HG02571 (cell line): ENCODE measurements at regions not wholly inside any gene's neighbourhood (a gene's known extent, or its start where the extent isn't known, plus 50 kb on each side); places are given as distances from the start of the nearest gene placed in this dataset.
"Not testable (repeated sequence)": the region's sequence is repeated elsewhere in the genome, so short reads cannot be mapped to it uniquely, and the experiment has no call there.

ENCODE experiments used
- ATAC-seq: cut with Tn5 transposase; IDR thresholded peaks from one replicate; pipeline ENCODE4 v1.9.1; 2021; ENCODE audit warnings: mild to moderate bottlenecking, moderate library complexity; ENCODE audit not compliant: unreplicated experiment

DNA sequence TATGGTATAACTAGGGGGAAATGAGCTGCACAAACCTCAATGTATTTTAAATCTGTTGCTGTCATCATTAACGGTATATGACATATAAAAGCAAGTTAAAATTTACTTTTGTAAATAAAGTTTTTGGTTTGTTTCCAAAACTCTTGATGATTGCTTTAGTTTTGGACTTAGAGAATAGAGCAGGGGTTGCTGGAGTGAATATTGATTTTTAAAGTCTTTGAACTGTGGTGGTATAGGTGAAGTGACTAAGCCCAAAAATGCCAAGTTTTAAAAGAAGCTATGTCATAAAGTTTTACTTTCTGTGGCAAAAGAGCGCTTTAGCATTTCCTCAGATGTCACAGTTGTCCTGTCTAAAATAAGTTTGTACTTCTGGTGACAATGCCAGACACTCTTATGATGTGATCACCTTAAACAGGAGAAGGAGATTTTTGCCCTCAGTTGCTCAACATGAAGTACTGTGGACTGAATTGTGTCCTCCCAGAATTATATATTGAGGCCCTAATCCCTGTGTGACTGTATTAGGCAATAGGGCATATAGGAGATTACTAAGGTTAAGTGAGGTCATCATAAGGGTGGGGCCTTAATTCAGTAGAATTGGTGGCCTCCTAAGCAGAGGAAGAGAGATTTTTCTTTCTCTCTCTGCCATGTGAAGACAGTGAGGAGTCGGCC, 175.2 kb upstream of the PLGLB1 start:
- ATAC-seq: not testable (repeated sequence)

DNA sequence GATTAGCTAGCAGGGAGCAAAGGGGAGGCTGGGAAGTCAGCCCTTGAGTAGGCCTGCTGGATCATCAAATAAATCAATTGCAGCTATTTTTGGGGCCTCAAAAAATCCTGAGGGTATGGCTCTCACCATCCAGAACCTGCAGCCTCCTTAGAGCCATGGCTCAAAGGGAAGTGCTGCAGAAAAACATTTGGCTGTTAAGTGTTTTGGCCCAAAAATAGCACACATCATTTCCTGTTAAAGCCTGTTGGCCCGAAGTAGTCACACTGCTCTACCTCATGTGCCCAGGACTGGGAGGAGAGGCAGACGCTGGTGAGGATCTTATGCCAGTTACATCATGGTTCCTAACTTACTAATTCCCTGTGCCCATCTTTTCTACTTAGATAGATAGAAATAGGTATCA, 176.8 kb upstream of the PLGLB1 start:
- not testable (repeated sequence) for ATAC-seq

DNA sequence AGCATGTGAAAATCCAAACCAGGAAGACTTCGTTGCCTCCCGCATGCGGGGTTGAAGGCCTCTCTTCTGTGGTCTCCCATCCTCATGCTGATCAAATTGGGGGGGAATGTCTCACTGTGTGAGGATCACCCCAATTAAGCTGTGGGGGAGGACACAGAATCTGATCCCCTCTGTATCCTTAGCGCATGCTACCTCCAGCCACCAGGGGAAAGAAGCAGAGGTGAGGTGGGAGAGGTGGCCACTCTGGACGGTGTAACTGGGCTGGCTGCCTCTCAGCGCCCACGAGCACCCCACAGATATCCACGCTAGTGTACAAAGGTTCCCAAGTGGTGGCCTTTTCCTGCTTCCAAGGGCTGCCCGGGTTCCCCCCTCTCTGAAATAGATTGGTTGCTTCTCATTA, 177.6 kb upstream of the PLGLB1 start:
- not testable (repeated sequence) for ATAC-seq

DNA sequence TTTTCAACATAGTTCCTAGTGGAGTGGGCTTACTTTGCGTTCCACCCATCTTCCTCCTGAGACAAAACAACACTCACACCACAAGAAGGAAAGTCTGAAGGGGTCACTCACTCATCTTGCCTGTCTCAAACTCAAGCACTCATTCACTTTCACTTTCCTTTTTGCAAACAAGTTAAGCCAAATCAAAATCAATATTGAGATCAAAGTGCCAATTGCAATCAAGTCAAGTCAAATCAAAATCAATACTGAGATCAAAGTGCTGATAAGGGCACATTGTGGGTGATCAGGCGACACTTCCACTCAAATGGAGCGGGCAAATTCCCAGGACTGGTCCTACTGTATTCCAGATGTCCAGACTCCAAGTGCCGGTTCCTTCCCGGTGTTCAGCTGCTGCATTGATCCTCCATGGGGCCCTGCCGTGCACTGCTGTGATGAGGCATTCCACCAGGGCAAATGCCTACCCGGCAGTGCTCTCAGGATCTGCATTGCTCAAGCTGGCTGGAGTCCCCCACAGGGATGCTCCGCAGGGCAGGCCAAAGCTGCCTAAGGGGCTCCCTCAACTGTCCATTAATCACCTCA, 183.0 kb upstream of the PLGLB1 start:
- not testable (repeated sequence) for ATAC-seq

- not testable (repeated sequence) for ATAC-seq
Measured at GRCh38 chr2:87212938-87213337, 191.3 kb upstream of the PLGLB1 start.

GRCh38 chr2:87217005-87217404, 195.4 kb upstream of the PLGLB1 start:
- not testable (repeated sequence) for ATAC-seq

DNA sequence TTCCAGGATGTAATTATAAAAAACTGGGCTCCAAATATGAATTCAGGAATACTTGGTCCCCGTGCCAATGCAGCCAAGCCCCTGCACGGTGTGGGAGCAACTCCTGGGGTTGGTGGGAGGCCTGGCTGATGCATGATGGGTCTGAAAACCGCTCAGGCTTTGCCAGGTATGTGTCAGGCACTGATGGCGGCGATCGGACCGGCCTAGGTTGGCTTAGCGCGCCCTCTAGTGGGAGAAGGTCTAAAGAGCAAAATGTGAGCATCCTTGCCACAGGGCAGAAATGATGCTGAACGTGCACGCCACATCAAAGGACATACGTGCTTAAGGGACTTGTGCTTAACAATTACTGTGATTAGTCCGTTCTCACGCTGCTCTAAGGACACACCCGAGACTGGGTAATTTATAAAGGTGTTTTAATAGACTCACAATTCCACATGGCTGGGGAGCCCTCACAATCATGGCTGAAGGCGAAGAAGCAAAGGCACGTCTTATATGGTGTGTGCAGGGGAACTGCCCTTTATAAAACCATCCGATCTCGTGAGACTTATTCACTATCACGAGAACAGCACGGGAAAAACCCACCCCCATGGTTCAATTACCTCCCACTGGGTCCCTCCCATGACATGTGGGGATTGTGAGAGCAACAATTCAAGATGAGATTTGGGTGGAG, 196.2 kb upstream of the PLGLB1 start:
- not testable (repeated sequence) for ATAC-seq

GRCh38 chr2:87220651-87221050, 199.0 kb upstream of the PLGLB1 start:
- not testable (repeated sequence) for ATAC-seq

- ATAC-seq: not testable (repeated sequence)
Measured at GRCh38 chr2:87222131-87222530, 200.5 kb upstream of the PLGLB1 start.

DNA sequence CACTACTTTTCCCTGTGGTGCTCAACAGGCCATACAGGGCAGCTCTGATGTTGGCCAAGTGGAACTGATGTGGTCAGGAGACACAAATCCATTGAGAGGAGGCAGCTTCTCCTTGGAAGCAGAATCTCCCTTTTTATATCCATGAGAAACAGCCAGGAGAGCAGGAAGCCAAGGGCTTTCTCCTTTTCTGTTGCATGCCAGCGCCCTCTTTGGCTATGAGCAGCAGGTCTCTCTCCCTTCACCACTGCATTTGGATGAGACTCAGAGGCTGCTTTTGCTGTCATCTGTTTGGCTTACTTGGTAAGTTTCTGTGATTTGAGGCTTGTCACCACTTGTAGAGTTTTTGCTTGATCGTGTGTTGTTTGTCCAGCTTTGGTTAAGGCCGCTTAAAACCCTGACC, 202.2 kb upstream of the PLGLB1 start:
- ATAC-seq: not testable (repeated sequence)

DNA sequence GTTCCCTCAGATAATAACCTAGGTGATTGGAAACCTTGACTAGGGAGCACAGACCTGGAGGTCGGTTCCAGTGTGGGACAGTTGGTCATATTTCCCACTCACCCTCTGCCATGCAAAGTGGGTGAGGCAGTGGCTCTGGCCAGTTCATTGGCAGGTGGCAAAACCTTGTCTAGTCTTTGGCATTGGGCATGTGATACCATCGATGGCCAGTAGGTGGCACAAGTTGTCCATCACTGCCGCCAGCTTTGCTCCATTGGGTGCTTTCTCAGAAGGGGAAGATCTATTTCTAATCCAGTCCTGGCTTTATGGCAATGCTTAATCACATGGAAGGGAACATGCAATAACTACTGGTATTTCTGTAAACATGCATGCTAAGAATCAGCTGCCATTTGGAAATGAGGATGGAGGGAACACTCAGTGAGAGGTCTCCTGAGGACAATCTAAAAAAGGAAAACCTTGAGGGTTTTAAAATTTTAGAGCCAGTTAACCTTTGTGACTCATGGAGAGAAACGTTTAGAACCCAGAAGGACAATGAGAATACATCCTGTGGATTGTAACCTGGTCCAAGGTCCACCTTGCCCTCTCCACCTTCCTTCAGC, 207.5 kb upstream of the PLGLB1 start:
- ATAC-seq: not testable (repeated sequence)

- not testable (repeated sequence) for ATAC-seq
Measured at GRCh38 chr2:87229964-87230363, 208.3 kb upstream of the PLGLB1 start.

DNA sequence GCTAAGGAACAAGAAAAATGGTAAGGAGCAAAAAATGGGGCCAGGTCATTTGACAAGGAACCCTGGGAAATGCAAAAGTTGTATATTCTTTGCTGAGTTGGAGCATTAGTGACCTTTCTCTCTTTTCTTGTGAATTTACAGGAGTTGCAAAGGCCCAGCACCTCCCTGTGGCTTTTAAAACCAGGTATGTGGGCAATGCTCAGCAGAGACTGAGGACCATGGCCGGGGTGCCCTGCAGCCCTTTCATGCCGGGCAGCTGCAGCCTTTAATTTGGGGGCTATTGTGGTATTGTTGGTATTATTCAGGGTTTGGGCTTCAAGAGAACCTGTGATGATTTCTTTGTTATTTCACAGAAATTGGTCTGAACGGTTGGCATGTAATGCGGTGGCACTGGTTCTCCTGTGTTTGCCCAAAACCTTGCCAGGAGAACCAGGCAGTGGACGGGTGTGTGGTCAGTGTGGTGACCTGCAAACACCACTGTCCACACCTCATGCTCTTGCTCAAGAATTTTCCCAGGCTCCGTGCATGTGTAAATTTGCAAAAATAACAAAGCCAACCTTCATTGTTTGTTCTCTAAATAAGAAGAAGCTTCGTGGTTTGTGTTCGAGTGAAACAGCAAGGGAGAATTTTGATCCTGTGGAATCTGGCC, 213.8 kb upstream of the PLGLB1 start:
- not testable (repeated sequence) for ATAC-seq

- ATAC-seq: not testable (repeated sequence)
Measured at GRCh38 chr2:87237570-87238336, 216.1 kb upstream of the PLGLB1 start.

GRCh38 chr2:87239558-87240215, 218.0 kb upstream of the PLGLB1 start:
- not testable (repeated sequence) for ATAC-seq

GRCh38 chr2:87246066-87246717, 224.5 kb upstream of the PLGLB1 start:
- not testable (repeated sequence) for ATAC-seq

DNA sequence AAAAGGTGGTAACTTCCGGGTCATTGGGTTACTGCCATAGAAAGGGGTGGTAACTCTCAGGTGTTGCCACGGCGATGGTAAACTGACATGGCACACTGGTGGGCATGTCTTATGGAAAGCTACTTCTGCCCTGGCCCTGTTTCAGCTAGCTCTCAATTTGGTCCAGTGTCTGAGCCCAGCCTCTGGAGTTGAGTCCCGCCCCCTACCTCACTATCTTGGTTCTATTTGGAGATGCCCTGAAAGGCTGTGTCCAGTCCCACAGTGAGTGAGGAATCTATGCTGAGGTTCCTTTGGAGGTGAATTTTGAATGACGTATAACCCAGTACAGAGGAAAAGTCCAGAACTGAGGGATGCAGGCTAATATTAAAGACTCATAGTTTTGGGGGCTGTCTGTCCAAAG, 230.4 kb upstream of the PLGLB1 start:
- not testable (repeated sequence) for ATAC-seq

DNA sequence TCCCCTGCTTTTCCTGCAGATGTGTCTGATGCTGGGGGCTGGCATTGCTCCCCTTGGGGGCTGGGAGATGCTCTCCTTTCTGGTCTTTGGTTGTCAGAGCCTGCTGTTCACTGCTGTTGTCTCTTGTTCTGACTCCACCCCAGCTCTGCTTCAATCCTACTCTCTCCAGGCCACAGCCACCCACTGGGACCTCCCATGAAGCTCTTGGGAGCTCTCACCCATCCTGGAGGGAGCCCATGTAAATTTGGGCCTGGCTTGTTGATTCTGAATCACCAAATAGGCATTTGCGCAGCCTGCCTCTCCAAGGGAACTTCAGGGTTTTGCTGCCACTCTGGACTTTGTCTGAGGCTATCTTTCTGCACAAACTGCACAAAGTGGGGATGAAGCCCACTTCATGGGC, 232.9 kb upstream of the PLGLB1 start:
- not testable (repeated sequence) for ATAC-seq

GRCh38 chr2:87255410-87255809, 233.8 kb upstream of the PLGLB1 start:
- not testable (repeated sequence) for ATAC-seq
